Heart left ventricle (tissue), 13 donors: ENCODE measurements at regions not wholly inside any gene's neighbourhood (a gene's known extent, or its start where the extent isn't known, plus 50 kb on each side); places are given as distances from the start of the nearest gene placed in this dataset.

Source experiments
- CTCF ChIP-seq, 12 donors: fragments of 200-600 bp; sonication (generic) in 4 of 12; IDR thresholded peaks; one replicate each; pipeline versions ENCODE4 v1.5.0 to v1.8.0; 2018 to 2022; ENCODE audit warnings: antibody characterized with exemption in 12 of 12, mild to moderate bottlenecking in 5 of 12
- POLR2A ChIP-seq, 2 donors: fragments of 450-650 bp; IDR thresholded peaks; one replicate each; pipeline ENCODE4 v1.6.1; 2017; ENCODE audit warnings: antibody characterized with exemption in 2 of 2, mild to moderate bottlenecking in 2 of 2, moderate library complexity in 2 of 2
- donor health status: ischemic (EF 13 %, LVEDD 7.1; RV severe dilation, severe dysfunction).
- donor health status: DM: no; HTN: yes; CAD: no.
- donor health status: DM: no; HTN: no; CAD: no.
- donor health status: ischemic (EF 25% LVEDD 6.9; RV normal size, moderate dysfunction).
- donor health status: ischemic (EF 25% LVEDD 5.7; RV mildly dilated, moderate dysfunction).
- donor health status: ischemic (EF 35%, LVEDD 5.7; RV mildly dilated, moderate dysfunction).
- donor health status: nonischemic (EF 11% LVEDD 7.7; RV severe dilation, severe dysfunction).
- donor health status: DM: yes; HTN: yes; CAD: no.
- donor health status: PGD.
- donor health status: ischemic (EF 29% LVEDD 5.4; RV normal size, mild dysfunction).
- donor health status: nonischemic (EF 23%, LVEDD 6.1; RV moderate dilation, normal function).

GRCh38 chr1:192896376-192896775 lies 87.5 kb downstream of the RGS2 start:
- no peak for TF ChIP-seq CTCF (IDR thresholded peaks at IDR 0.05)
- TF ChIP-seq POLR2A (IDR thresholded peaks at IDR 0.05) = no peak
